Eye (tissue), 1 donor: ENCODE measurements at regions not wholly inside any gene's neighbourhood (a gene's known extent, or its start where the extent isn't known, plus 50 kb on each side); places are given as distances from the start of the nearest gene placed in this dataset.
"Not testable (repeated sequence)": the region's sequence is repeated elsewhere in the genome, so short reads cannot be mapped to it uniquely, and the experiment has no call there.

Experiments used
- DNase-seq: peaks from one replicate; pipeline ENCODE4 v3.0.0-alpha.2; 2015

- DNase-seq = no peak
Measured at GRCh38 chr17:33983824-33984574, 271.1 kb upstream of the CCL2 start.

DNA sequence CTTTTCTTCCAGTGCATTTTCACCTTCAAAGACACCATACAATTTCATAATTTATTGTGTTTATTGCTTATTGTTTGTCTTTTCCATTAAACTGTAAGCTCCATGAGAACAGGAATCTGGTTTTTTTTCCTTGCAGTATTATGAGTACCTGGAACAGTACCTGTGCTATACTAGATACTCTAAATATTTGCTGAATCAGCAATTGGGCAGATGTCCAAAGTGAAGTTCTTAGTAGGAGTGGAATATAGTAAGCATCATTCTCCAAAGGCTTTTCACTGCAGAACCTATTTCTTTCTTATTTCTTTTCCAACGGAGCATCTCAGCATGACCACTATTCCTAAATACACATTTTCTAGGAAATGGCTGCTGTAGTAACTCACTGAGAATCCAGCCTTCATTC, 269.0 kb upstream of the CCL2 start:
- DNase-seq = no peak

DNA sequence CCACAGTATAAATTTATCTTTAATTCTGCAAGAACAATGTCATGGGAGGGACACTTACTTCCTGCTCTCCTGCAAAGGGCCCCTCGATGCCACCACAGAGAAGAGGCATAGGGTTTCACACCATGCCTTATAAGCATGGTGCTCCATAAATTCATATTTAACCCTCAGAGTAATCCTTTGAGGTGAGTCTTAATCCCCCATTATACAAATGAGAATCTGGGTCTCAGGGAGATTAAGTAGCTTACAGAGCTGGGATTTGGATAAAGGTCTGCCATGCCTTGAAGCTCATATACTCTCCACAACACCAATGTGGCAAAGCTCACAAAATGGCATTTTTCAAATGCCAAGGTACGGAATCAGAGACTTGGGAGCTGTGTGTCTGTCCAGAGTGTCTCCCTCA, 268.5 kb upstream of the CCL2 start:
- peak; percentile 26 for DNase-seq

DNA sequence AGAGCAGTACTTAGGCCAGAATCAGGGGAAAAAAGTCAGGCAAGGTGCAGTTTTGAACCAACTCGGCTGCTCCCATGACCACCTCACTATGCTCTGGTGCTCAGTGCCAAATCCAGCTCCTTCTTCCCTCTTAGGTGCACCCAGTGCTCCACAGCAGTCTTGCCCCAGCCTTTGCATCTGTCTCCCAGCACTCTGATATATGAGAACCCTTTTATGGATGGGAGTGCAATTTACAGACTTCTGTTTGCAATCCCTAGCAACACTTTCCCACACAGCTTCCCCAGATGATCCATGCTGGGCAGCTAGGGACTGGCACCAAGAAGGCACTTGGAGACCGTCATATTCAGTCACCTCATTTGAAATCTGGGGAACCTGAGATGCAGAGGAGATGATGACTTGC, 267.9 kb upstream of the CCL2 start:
- no peak for DNase-seq

- no peak for DNase-seq
Measured at GRCh38 chr17:33989361-33990148, 265.5 kb upstream of the CCL2 start.

- no peak for DNase-seq
Measured at GRCh38 chr17:33990943-33991706, 264.0 kb upstream of the CCL2 start.

DNA sequence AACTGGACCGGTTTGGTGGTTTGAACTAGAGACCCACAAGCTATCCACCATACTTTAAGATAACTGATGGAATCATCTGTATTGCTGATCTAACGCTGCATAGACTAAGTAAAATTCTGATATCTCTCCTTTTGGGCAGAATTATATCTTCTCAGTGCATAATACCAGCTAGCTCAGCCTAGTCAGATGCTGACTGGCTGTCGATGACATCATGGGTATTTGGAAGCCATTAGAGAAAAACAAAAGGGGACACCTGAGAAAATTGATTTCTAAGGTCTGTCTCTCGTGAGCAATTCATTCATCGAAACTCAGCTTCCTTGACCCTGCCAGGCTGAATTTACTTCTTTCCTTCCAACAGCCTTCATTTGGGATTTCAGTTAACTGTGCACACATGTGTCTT, 263.0 kb upstream of the CCL2 start:
- no peak for DNase-seq

DNA sequence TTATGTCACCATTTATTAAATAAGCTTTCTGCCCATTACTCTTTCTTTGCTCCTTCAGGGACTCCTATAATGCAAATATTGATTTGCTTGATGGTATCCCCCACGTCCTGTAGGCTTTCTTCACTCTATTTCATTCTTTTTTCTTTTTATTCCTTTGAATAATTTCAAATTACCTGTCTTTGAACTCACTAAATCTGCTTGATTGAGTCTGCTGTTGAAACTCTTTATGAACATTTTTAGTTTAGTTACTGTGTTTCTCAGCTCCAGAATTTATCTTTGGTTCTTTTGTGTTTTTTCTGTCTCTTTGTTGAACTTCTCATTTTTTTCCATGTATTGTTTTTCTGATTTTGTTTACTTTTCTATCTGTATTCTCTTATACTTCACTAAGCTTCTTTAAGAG, 254.4 kb upstream of the CCL2 start:
- DNase-seq = no peak

- no peak for DNase-seq
Measured at GRCh38 chr17:34001246-34001645, 253.8 kb upstream of the CCL2 start.

DNA sequence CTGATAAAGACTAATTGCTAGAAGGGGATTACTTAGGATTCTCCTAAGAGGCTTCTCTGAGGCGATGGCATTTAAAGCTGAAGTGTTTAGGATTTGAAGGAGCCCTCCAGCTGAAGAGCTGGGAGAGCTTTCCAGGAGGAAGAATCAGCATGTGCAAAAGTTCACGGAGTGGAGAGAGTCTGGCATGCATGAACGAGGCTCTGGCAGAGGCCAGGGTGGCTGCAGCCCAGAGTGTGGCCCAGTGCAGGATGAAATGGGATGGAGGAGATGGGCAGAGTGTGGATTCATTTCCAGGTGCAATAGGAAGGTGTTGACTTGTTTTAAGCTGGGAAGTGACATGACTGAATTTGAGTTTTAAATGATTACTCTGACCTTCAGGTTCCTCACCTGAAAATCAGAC, 249.0 kb upstream of the CCL2 start:
- no peak for DNase-seq

DNA sequence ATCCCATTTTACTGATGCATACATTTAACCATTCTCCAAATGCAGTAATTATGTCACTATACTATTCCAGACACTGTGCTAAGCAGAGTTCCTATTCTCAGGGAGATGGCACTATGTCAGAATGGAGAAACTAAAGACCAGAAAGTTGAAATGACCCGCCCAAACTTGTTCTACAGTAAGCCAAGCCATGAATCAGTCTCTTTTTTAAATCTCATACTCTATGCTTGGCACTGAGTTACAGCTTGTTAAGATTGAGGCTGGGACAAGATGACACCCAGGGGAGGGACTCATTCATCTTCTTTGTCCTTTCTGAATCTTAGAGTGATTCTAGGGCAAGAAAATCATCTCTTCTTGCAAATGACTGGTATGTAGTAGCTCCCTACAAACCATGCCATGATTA, 247.0 kb upstream of the CCL2 start:
- DNase-seq = no peak

DNA sequence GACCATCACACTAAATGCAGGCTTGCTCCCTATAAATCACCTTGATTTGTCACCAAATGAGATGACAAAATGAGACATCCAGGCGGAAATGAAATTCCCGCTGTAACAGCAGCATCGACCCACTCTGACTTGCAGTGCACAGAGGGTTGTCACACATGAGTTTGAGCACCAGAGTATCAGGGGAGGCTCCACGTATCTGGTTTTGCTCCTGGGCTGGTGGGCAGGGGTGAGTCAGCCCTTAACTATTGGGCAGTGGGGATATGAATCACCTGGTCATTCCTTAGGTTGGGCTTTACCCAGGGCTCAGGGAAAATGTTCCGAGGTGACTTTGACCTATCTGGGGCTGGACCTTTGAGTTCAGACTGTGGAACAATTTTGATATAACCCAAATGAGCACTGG, 245.2 kb upstream of the CCL2 start:
- DNase-seq = no peak

GRCh38 chr17:34010534-34010933, 244.6 kb upstream of the CCL2 start:
- no peak for DNase-seq

DNA sequence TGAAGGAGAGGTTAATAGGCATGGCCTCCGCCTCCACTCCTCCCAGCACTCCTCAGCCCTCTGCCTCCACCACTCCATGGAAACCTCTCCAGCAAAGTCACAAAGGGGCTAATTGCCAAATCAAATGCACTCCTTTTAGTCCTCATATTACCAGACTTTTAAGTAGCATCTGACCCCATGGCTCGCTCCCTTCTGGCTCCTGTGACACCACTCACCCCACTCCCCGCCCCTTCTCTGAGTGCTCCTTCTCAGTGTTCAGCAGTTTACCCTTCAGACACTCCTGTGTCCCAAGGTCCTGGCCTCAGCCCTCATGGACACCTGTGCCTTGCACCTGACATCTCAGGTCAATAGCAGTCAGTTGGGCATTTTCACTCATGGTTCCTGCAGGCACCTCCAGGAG, 243.5 kb upstream of the CCL2 start:
- DNase-seq = no peak

DNA sequence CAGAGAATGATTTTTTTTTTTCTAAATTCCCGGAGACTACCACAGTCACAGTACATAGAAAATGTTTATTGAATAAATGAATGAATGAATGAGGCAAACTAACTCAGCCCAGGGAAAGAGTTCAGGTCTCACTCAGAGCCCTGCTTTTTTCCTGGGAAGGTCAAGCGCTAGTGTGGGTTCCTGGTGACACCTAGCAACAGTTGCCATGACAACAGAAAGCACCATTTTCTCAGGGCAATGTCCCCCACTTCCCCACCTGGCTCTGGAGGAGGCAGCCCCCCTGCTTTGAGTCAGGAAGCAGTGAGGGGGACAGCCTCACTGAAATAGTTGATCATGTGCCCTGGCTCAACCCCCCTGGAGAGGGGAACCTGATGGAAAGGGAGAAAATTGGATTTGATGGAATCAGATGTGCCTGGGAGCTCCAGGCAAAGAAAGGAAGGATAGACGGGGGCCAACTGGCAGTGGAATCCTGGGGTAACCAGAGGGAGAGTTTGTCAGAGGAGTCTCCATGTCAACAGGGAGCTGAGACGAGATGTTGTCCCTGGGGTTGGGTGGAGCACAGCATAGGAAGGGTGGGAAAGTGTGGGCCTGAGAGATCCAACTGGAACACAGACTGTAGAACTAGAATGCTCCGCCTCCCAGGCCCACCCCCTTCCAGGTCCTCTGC, 242.2 kb upstream of the CCL2 start:
- DNase-seq = peak; percentile 74

GRCh38 chr17:34015253-34015652, 239.8 kb upstream of the CCL2 start:
- DNase-seq = no peak

GRCh38 chr17:34024386-34024785, 230.7 kb upstream of the CCL2 start:
- DNase-seq = no peak

GRCh38 chr17:34024806-34025551, 230.1 kb upstream of the CCL2 start:
- DNase-seq = no peak

DNA sequence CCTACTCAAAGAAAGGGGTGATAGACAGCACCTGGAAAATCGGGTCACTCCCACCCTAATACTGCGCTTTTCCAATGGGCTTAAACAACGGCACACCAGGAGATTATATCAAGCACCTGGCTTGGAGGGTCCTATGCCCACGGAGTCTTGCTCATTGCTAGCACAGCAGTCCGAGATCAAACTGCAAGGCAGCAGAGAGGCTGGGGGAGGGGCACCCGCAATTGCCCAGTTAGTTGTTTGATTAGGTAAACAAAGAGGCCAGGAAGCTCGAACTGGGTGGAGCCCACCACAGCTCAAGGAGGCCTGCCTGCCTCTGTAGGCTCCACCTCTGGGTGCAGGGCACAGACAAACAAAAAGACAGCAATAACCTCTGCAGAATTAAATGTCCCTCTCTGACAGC, 224.5 kb upstream of the CCL2 start:
- DNase-seq = not testable (repeated sequence)

DNA sequence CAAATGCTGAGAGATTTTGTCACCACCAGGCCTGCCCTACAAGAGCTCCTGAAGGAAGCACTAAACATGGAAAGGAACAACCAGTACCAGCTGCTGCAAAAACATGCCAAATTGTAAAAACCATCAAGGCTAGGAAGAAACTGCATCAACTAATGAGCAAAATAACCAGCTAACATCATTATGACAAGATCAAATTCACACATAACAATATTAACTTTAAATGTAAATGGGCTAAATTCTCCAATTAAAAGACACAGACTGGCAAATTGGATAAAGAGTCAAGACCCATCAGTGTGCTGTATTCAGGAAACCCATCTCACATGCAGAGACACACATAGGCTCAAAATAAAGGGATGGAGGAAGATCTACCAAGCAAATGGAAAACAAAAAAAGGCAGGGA, 222.8 kb upstream of the CCL2 start:
- DNase-seq = not testable (repeated sequence)

- not testable (repeated sequence) for DNase-seq
Measured at GRCh38 chr17:34038786-34039185, 216.3 kb upstream of the CCL2 start.

GRCh38 chr17:34039213-34039612, 215.9 kb upstream of the CCL2 start:
- DNase-seq = not testable (repeated sequence)
